ENCODE measurements at regions not wholly inside any gene's neighbourhood (a gene's known extent, or its start where the extent isn't known, plus 50 kb on each side); places are given as distances from the start of the nearest gene placed in this dataset.

DNA sequence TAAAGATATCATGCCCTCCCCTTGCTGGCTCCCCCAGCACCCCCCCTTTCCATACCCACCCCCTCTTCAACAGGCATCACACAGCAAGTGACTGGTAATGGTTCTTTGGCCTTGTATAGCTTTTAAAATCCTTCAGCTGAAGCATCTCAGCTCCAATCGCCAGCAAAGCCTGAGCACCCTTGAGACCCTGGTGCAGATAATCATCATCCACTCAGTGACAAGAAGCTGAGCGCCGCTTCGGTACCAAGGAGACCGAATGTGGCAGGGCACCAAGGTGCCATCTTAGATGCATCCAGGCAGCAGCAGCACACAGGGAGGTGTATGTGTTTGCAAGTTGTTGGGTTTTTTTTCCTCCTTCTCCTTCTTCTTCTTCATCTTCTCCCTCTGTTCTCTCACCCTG lies 232.7 kb downstream of the BCL11A start:
- no peak for TF ChIP-seq POLR2A (IDR thresholded peaks at IDR 0.05)
- in situ Hi-C loops (cut with MboI; ENCODE audit: low pct_ligation_motif_present in 1 of 4, low pct_unique_long_range_greater_than_20kb in 1 of 4, low sequenced_read_pairs in 3 of 4) = no loop called here
- intact Hi-C loops (cut with DNase I; ENCODE audit: low total_unique reads) = loop anchor here (1.0 kb wide), 1 partner anchor 18 kb away; no protein-coding TSS in a partner anchor

DNA sequence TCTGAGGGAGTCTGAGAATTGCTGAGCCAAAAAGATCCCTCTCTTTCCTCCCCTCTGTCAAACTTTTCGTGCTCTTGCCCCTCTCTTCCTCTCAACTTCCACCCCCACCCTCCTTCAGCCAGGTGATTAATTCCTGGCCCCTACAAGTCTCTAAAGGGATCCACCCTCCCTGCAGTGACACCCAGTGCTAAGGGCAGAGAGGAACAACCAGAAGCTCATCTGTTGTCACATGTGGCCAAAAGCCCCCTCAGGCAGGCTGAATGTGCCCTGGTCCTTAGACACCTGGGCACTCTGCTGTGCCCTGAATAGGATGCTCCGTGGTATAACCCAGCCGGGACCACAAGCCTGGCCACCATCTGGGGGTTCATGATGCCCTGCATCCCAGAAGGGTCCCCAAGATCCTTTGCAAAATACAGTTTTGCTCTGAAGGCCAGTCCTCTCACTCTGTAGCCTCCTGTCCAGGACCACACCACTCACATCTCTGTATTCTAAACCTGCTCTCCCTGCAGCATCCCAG lies 234.4 kb downstream of the BCL11A start:
- Histone ChIP-seq H3K27me3 (no peaks in the 10 kb centered on the region), H3K27ac (no peak overlapping the region), H3K4me3 (no peak overlapping the region), H3K4me1 (peaks cover 0 to 14% (median 0%) of the 10 kb centered on the region in 4 donors), H3K36me3 (no peaks in the 10 kb centered on the region), H3K9me3 (no peaks in the 10 kb centered on the region)
- no peak for DNase-seq
- in situ Hi-C loops (cut with MboI; ENCODE audit: low pct_ligation_motif_present in 1 of 4, low pct_unique_long_range_greater_than_20kb in 1 of 4, low sequenced_read_pairs in 3 of 4) (no loop called here), intact Hi-C loops (cut with DNase I; ENCODE audit: low total_unique reads) (no loop called here)
- no peak for TF ChIP-seq POLR2A (IDR thresholded peaks at IDR 0.05)
- TF ChIP-seq, protein P1, sequence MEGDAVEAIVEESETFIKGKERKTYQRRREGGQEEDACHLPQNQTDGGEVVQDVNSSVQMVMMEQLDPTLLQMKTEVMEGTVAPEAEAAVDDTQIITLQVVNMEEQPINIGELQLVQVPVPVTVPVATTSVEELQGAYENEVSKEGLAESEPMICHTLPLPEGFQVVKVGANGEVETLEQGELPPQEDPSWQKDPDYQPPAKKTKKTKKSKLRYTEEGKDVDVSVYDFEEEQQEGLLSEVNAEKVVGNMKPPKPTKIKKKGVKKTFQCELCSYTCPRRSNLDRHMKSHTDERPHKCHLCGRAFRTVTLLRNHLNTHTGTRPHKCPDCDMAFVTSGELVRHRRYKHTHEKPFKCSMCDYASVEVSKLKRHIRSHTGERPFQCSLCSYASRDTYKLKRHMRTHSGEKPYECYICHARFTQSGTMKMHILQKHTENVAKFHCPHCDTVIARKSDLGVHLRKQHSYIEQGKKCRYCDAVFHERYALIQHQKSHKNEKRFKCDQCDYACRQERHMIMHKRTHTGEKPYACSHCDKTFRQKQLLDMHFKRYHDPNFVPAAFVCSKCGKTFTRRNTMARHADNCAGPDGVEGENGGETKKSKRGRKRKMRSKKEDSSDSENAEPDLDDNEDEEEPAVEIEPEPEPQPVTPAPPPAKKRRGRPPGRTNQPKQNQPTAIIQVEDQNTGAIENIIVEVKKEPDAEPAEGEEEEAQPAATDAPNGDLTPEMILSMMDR (IDR thresholded peaks at IDR 0.05) = no peak
- no peak for TF ChIP-seq POLR2AphosphoS5 (IDR thresholded peaks at IDR 0.05)
- TF ChIP-seq EP300 (IDR thresholded peaks at IDR 0.05; ENCODE audit: low read depth) = no peak
- WGBS, 2 donors (ENCODE audit: low coverage in 1 of 2) = 40 to 85% methylated on average over 1 to 3 of the region's 3 CpGs

More for the DNA sequence above, 232.7 kb downstream of the BCL11A start:
- Histone ChIP-seq H3K27me3 (no peaks in the 10 kb centered on the region), H3K9me3 (peaks cover 0 to 1% of the 10 kb centered on the region in 2 donors), H3K27ac (no peak overlapping the region), H3K36me3 (no peaks in the 10 kb centered on the region), H3K4me1 (peaks cover 0 to 14% (median 0%) of the 10 kb centered on the region in 4 donors), H3K4me3 (no peak overlapping the region)
- no peak for DNase-seq
- 87 to 100% methylated on average over 4 to 5 of the region's 5 CpGs for WGBS, 2 donors (ENCODE audit: low coverage in 1 of 2)

DNA sequence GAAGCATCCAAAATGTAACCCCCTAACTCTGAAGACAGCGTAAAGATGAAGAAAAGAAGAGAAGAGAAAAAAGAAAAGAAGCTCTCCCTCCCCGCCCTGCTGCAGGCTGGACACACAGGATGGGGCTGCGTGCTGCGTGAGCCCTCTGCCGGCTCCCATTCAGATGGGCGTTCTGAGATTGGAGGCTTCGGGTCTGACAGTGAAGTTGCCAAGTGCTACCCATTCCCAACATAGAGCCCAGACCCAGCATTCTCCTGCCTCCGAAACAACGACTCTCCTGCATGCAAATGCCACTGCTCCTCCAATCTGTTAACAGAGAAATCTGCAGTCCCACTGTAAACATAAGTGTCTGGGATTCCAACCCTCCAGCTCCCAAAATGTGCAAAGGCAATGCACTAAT lies 234.9 kb downstream of the BCL11A start:
- no peak overlapping the region for H3K4me3 ChIP-seq
- in situ Hi-C loops (cut with MboI; ENCODE audit: low pct_ligation_motif_present in 1 of 4, low pct_unique_long_range_greater_than_20kb in 1 of 4, low sequenced_read_pairs in 3 of 4) = no loop called here
- DNase-seq = no peak

DNA sequence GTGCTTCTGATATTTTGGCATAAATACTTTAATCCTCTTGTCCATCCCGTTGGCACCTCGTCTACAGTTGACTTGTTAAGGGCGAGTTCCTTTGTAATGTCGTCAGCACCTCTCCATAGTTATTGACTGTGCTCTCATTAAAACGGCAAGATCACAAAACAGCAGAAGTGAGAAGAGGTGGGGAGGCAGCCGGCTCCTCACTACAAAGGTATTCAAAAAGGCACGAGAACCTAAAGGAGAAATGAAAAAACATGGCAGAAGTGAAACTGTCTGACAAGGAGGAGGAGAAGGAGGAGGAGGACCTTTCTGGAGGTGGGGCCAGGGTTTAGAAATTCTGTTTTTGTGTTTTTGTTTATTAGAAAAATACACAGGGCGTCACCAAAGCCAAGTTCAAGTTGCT lies 235.6 kb downstream of the BCL11A start:
- H3K27me3 ChIP-seq = no peaks in the 10 kb centered on the region
- no peaks in the 10 kb centered on the region for H3K36me3 ChIP-seq
- intact Hi-C loops (cut with DNase I; ENCODE audit: low total_unique reads) = no loop called here
- no peak overlapping the region for H3K27ac ChIP-seq
- no peak overlapping the region for H3K4me3 ChIP-seq
- in situ Hi-C loops (cut with MboI; ENCODE audit: low pct_ligation_motif_present in 1 of 4, low pct_unique_long_range_greater_than_20kb in 1 of 4, low sequenced_read_pairs in 3 of 4) = no loop called here
- peaks cover 0 to 14% (median 0%) of the 10 kb centered on the region in 4 donors for H3K4me1 ChIP-seq
- H3K9me3 ChIP-seq = no peaks in the 10 kb centered on the region
- WGBS, 2 donors (ENCODE audit: low coverage in 1 of 2) = 63 to 83% methylated on average over 8 of the region's 8 CpGs
- DNase-seq = no peak
- no peak for TF ChIP-seq POLR2A (IDR thresholded peaks at IDR 0.05)
- TF ChIP-seq EP300 (IDR thresholded peaks at IDR 0.05; ENCODE audit: low read depth) = no peak
- TF ChIP-seq, protein P1 (IDR thresholded peaks at IDR 0.05) = no peak
- no peak for TF ChIP-seq POLR2AphosphoS5 (IDR thresholded peaks at IDR 0.05)

More for the DNA sequence above, 234.9 kb downstream of the BCL11A start:
- no peaks in the 10 kb centered on the region for H3K27me3 ChIP-seq
- WGBS, 2 donors (ENCODE audit: low coverage in 1 of 2) = 58 to 80% methylated on average over 1 to 9 of the region's 9 CpGs
- no peak overlapping the region for H3K27ac ChIP-seq
- intact Hi-C loops (cut with DNase I; ENCODE audit: low total_unique reads) = no loop called here
- no peaks in the 10 kb centered on the region for H3K9me3 ChIP-seq
- no peaks in the 10 kb centered on the region for H3K36me3 ChIP-seq
- TF ChIP-seq, protein P1 (IDR thresholded peaks at IDR 0.05) = no peak
- TF ChIP-seq POLR2AphosphoS5 (IDR thresholded peaks at IDR 0.05) (no peak), EP300 (IDR thresholded peaks at IDR 0.05; ENCODE audit: low read depth) (no peak), POLR2A (IDR thresholded peaks at IDR 0.05) (no peak)
- H3K4me1 ChIP-seq = peaks cover 0 to 14% (median 0%) of the 10 kb centered on the region in 4 donors

DNA sequence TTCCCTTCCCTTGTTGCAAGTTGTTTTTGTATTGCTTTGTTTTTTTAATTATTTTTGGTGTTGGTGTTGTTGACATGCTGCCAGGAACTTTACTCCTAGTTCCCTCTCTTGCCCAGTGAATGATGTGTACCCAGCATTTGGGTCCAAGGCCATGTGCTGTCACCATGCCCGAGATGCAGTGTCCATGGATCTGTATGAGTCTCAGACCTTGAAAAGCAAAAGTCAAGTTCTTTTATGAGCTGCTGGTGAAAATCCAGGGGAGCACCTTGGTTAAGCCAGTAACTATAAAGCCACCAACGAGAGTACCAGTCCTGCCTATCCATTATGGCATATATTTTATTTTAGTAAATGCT lies 236.4 kb downstream of the BCL11A start:
- intact Hi-C loops (cut with DNase I; ENCODE audit: low total_unique reads) = no loop called here
- no peak overlapping the region for H3K27ac ChIP-seq
- no peaks in the 10 kb centered on the region for H3K9me3 ChIP-seq
- 41 to 67% methylated on average over 1 to 2 of the region's 2 CpGs for WGBS, 2 donors (ENCODE audit: low coverage in 1 of 2)
- no peaks in the 10 kb centered on the region for H3K27me3 ChIP-seq
- H3K4me1 ChIP-seq = peaks cover 0 to 14% (median 0%) of the 10 kb centered on the region in 4 donors
- DNase-seq = no peak
- H3K4me3 ChIP-seq = no peak overlapping the region
- TF ChIP-seq EP300 (IDR thresholded peaks at IDR 0.05; ENCODE audit: low read depth) (no peak), POLR2AphosphoS5 (IDR thresholded peaks at IDR 0.05) (no peak), POLR2A (IDR thresholded peaks at IDR 0.05) (no peak)
- TF ChIP-seq, protein P1 (IDR thresholded peaks at IDR 0.05) = no peak
- in situ Hi-C loops (cut with MboI; ENCODE audit: low pct_ligation_motif_present in 1 of 4, low pct_unique_long_range_greater_than_20kb in 1 of 4, low sequenced_read_pairs in 3 of 4) = no loop called here
- H3K36me3 ChIP-seq = no peaks in the 10 kb centered on the region

Data from transverse colon (tissue), 4 donors.